ENCODE measurements at regions not wholly inside any gene's neighbourhood (a gene's known extent, or its start where the extent isn't known, plus 50 kb on each side); places are given as distances from the start of the nearest gene placed in this dataset.

- no peaks in the 10 kb centered on the region for H3K36me3 ChIP-seq (ENCODE audit: control insufficient read depth in 2 of 2, extremely low read depth in 1 of 2, insufficient read depth in 2 of 2, low read length in 2 of 2)
- H2AFZ ChIP-seq (ENCODE audit: control insufficient read depth, low read length), result no peak overlapping the region
- no peak overlapping the region for H3K4me3 ChIP-seq (ENCODE audit: control insufficient read depth in 2 of 3, extremely low read depth in 1 of 3, insufficient read depth in 2 of 3, low read depth in 1 of 3, low read length in 3 of 3)
- H3K9me3 ChIP-seq (ENCODE audit: control insufficient read depth, low read depth, low read length), result no peaks in the 10 kb centered on the region
- no peaks in the 10 kb centered on the region for H3K9me1 ChIP-seq (ENCODE audit: control insufficient read depth, extremely low read depth, insufficient read depth, low read length)
- dilution Hi-C loops (cut with MboI; ENCODE audit: extremely low pct_ligation_motif_present, low sequenced_read_pairs), result no loop called here
- FAIRE-seq (peak; percentile 44), DNase-seq (ENCODE audit: low read depth, low spot score) (no peak)
- H4K20me1 ChIP-seq (ENCODE audit: control insufficient read depth, extremely low read depth, insufficient read depth, low read length), result no peaks in the 10 kb centered on the region
- no peaks in the 10 kb centered on the region for H3K4me1 ChIP-seq (ENCODE audit: control insufficient read depth, extremely low read depth, insufficient read depth, low read length)
- no peaks in the 10 kb centered on the region for H3K79me2 ChIP-seq (ENCODE audit: control insufficient read depth, insufficient read depth, low read length)
- no peaks in the 10 kb centered on the region for H3K27me3 ChIP-seq (ENCODE audit: control insufficient read depth, extremely low read depth, insufficient read depth, low read length)
- TF ChIP-seq CTCF (optimal IDR thresholded peaks at IDR 0.05 in 1 of 3, IDR thresholded peaks at IDR 0.05 in 1 of 3, conservative IDR thresholded peaks at IDR 0.05 in 1 of 3; ENCODE audit: extremely low read depth in 1 of 3, insufficient read depth in 2 of 3, low read length in 3 of 3), result no peak
- TF ChIP-seq EZH2 (IDR thresholded peaks at IDR 0.05; ENCODE audit: low read length), result no peak
- no peak overlapping the region for H3K27ac ChIP-seq (ENCODE audit: control insufficient read depth, insufficient read depth, low read length)
- no peak overlapping the region for H3K9ac ChIP-seq (ENCODE audit: control insufficient read depth, extremely low read depth, insufficient read depth, low read length)
- no peak overlapping the region for H3K4me2 ChIP-seq (ENCODE audit: control insufficient read depth, extremely low read depth, insufficient read depth, low read depth, low read length)
Observed at GRCh38 chr7:118855290-118855689, 630.8 kb downstream of the ANKRD7 start.

GRCh38 chr7:118858651-118859149, 634.2 kb downstream of the ANKRD7 start:
- H3K4me2 ChIP-seq (ENCODE audit: control insufficient read depth, extremely low read depth, insufficient read depth, low read depth, low read length), result no peak overlapping the region
- H3K36me3 ChIP-seq (ENCODE audit: control insufficient read depth in 2 of 2, extremely low read depth in 1 of 2, insufficient read depth in 2 of 2, low read length in 2 of 2), result no peaks in the 10 kb centered on the region
- dilution Hi-C loops (cut with MboI; ENCODE audit: extremely low pct_ligation_motif_present, low sequenced_read_pairs), result no loop called here
- DNase-seq (ENCODE audit: low read depth, low spot score), result no peak
- H3K9me3 ChIP-seq (ENCODE audit: control insufficient read depth, low read depth, low read length), result no peaks in the 10 kb centered on the region
- H3K4me3 ChIP-seq (ENCODE audit: control insufficient read depth in 2 of 3, extremely low read depth in 1 of 3, insufficient read depth in 2 of 3, low read depth in 1 of 3, low read length in 3 of 3), result no peak overlapping the region
- no peak overlapping the region for H3K27ac ChIP-seq (ENCODE audit: control insufficient read depth, insufficient read depth, low read length)
- no peaks in the 10 kb centered on the region for H3K9me1 ChIP-seq (ENCODE audit: control insufficient read depth, extremely low read depth, insufficient read depth, low read length)
- no peak for FAIRE-seq
- no peaks in the 10 kb centered on the region for H3K4me1 ChIP-seq (ENCODE audit: control insufficient read depth, extremely low read depth, insufficient read depth, low read length)
- H2AFZ ChIP-seq (ENCODE audit: control insufficient read depth, low read length), result no peak overlapping the region
- no peak overlapping the region for H3K9ac ChIP-seq (ENCODE audit: control insufficient read depth, extremely low read depth, insufficient read depth, low read length)
- no peaks in the 10 kb centered on the region for H3K27me3 ChIP-seq (ENCODE audit: control insufficient read depth, extremely low read depth, insufficient read depth, low read length)
- H4K20me1 ChIP-seq (ENCODE audit: control insufficient read depth, extremely low read depth, insufficient read depth, low read length), result no peaks in the 10 kb centered on the region
- H3K79me2 ChIP-seq (ENCODE audit: control insufficient read depth, insufficient read depth, low read length), result no peaks in the 10 kb centered on the region
- TF ChIP-seq EZH2 (IDR thresholded peaks at IDR 0.05; ENCODE audit: low read length), result no peak
- no peak for TF ChIP-seq CTCF (optimal IDR thresholded peaks at IDR 0.05 in 1 of 3, IDR thresholded peaks at IDR 0.05 in 1 of 3, conservative IDR thresholded peaks at IDR 0.05 in 1 of 3; ENCODE audit: extremely low read depth in 1 of 3, insufficient read depth in 2 of 3, low read length in 3 of 3)

All from keratinocyte (primary cell).